ENCODE measurements at regions not wholly inside any gene's neighbourhood (a gene's known extent, or its start where the extent isn't known, plus 50 kb on each side); places are given as distances from the start of the nearest gene placed in this dataset.
A peak's percentile ranks its signal among the peaks of the same experiment; 100 is the strongest.

DNA sequence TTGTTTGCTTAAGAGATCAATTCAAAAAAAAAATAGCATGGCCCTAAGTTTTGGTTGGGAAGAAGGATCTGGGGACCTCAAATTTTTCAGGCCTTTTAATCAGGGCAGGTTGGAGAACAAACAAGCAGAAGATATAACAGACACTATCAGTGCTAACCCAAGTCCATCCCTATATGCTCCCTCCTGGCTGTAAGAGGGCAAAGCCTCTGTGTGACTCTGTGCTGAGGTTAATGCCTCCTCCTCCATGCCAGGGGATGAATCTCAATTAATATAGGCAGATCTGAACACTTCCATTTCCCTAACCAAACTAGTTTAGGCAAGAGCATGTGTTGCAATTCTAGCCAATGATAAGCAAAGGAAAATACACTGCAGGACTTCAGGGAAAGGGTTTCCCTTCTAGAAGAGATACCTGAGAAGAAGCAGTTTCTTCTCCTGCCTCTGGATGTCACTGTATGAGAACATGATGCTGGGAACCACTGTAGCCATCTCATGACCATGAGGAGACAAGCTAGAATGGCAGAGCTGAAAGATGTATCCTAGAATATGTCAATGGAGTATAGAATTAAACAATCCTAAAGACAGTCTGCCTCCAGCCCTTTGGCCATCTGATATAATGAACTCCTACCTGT is 76.0 kb downstream of the CHD9NB start:
- TF ChIP-seq EZH2phosphoT487 (IDR thresholded peaks at IDR 0.05; ENCODE audit: borderline replicate concordance, low read length) (no peak), EZH2 (IDR thresholded peaks at IDR 0.05; ENCODE audit: low read length, unreplicated experiment) (no peak)
- TF ChIP-seq, protein P1, sequence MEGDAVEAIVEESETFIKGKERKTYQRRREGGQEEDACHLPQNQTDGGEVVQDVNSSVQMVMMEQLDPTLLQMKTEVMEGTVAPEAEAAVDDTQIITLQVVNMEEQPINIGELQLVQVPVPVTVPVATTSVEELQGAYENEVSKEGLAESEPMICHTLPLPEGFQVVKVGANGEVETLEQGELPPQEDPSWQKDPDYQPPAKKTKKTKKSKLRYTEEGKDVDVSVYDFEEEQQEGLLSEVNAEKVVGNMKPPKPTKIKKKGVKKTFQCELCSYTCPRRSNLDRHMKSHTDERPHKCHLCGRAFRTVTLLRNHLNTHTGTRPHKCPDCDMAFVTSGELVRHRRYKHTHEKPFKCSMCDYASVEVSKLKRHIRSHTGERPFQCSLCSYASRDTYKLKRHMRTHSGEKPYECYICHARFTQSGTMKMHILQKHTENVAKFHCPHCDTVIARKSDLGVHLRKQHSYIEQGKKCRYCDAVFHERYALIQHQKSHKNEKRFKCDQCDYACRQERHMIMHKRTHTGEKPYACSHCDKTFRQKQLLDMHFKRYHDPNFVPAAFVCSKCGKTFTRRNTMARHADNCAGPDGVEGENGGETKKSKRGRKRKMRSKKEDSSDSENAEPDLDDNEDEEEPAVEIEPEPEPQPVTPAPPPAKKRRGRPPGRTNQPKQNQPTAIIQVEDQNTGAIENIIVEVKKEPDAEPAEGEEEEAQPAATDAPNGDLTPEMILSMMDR (conservative IDR thresholded peaks at IDR 0.05; ENCODE audit: low read depth, low read length): peak; percentile 44
- intact Hi-C loops (cut with micrococcal nuclease): loop anchor here (2.0 kb wide), 1 partner anchor 46 kb away; no protein-coding TSS in a partner anchor
- Histone ChIP-seq H3K36me3 (ENCODE audit: low read depth, low read length) (no peaks in the 10 kb centered on the region), H3K79me2 (ENCODE audit: low read length) (no peaks in the 10 kb centered on the region), H3K9me2 (replicated peaks; ENCODE audit: low read length) (no peaks in the 10 kb centered on the region), H3K27me3 (ENCODE audit: low read length) (peaks cover 5% of the 10 kb centered on the region; the same call in 1 of the 2 replicates), H4K20me1 (ENCODE audit: low read length) (no peaks in the 10 kb centered on the region), H3K4me1 (ENCODE audit: insufficient read depth, low read length) (no peaks in the 10 kb centered on the region), H3F3A (ENCODE audit: low read length, unreplicated experiment) (no peaks in the 10 kb centered on the region), H3K4me3 (ENCODE audit: low read length) (no peak overlapping the region), H2AFZ (ENCODE audit: low read length) (no peak overlapping the region), H3K27ac (ENCODE audit: low read length) (no peak overlapping the region), H3K9me3 (ENCODE audit: low read length) (no peaks in the 10 kb centered on the region), H3K9ac (ENCODE audit: low read length) (no peak overlapping the region), H3K4me2 (ENCODE audit: low read length) (no peak overlapping the region)
- BruUV-seq (replicated peaks): no TSS peak
- peak; percentile 38 for DNase-seq
- peak; percentile 40; the same call in 1 of the 2 replicates for ATAC-seq
- POLR2A ChIA-PET (ENCODE audit: unreplicated experiment): no interaction called here
- CTCF ChIA-PET: interaction anchor here (0.6 kb wide), 1 partner anchor 127 kb away, joined by 4 read pairs; no protein-coding TSS in a partner anchor

DNA sequence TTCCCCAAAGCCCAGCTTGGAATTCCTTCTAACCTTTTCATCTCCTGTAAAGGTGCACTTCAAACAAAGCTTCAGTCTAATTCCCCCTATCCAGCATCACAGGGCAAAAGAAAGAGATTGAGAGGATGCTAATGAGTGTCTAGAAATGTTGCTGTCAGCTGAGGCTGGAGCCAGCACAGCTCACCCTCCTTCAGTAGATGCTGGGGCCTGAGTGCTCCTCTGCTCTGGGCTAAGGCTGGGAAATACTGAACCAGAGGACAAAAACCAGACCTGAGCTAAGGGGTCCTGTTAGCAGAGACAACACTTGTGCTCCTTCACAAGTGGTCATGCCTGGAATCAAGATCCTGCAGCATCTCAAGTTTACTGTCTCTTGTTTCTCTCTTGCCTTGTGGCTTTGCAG is 85.0 kb downstream of the CHD9NB start:
- ATAC-seq: no peak
- CTCF ChIA-PET: interaction anchor here (0.5 kb wide), 1 partner anchor 54 kb away, joined by 3 read pairs; no protein-coding TSS in a partner anchor

DNA sequence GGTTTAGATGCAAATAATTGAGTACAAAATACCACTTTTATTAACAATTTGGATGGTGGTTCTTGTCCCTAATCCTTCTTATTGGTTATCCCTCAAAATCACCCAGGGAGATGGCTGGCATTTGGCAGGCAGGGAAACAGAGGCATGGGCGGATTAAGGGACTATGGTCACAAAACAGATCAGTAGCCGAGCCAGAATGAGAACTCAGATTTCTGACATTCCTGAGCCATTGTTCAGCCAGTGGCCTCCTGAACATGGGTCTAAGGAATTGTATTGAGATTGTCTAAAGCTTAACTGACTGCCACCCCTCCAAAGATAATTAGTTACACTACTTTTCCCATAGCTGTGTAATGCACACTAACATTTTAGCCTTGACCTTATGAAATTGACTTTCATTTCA is 88.4 kb downstream of the CHD9NB start:
- TF ChIP-seq EZH2 (IDR thresholded peaks at IDR 0.05; ENCODE audit: low read length, unreplicated experiment): no peak
- no peak for TF ChIP-seq EZH2phosphoT487 (IDR thresholded peaks at IDR 0.05; ENCODE audit: borderline replicate concordance, low read length)
- TF ChIP-seq, protein P1 (conservative IDR thresholded peaks at IDR 0.05; ENCODE audit: low read depth, low read length): no peak
- Histone ChIP-seq H3K36me3 (ENCODE audit: low read depth, low read length) (no peaks in the 10 kb centered on the region), H3K4me2 (ENCODE audit: low read length) (no peak overlapping the region), H2AFZ (ENCODE audit: low read length) (no peak overlapping the region), H3K9me2 (replicated peaks; ENCODE audit: low read length) (no peaks in the 10 kb centered on the region), H3K79me2 (ENCODE audit: low read length) (no peaks in the 10 kb centered on the region), H4K20me1 (ENCODE audit: low read length) (no peaks in the 10 kb centered on the region), H3K4me1 (ENCODE audit: insufficient read depth, low read length) (no peaks in the 10 kb centered on the region), H3K9ac (ENCODE audit: low read length) (no peak overlapping the region), H3K27ac (ENCODE audit: low read length) (no peak overlapping the region), H3F3A (ENCODE audit: low read length, unreplicated experiment) (no peaks in the 10 kb centered on the region), H3K9me3 (ENCODE audit: low read length) (no peaks in the 10 kb centered on the region), H3K27me3 (ENCODE audit: low read length) (no peaks in the 10 kb centered on the region), H3K4me3 (ENCODE audit: low read length) (no peak overlapping the region)
- DNase-seq: peak; percentile 1
- ChIA-PET CTCF (no interaction called here), POLR2A (ENCODE audit: unreplicated experiment) (no interaction called here)
- no peak for ATAC-seq
- intact Hi-C loops (cut with micrococcal nuclease): no loop called here
- no TSS peak for BruUV-seq (replicated peaks)

More for the DNA sequence above, 85.0 kb downstream of the CHD9NB start:
- Histone ChIP-seq H3K9me2 (replicated peaks; ENCODE audit: low read length) (no peaks in the 10 kb centered on the region), H3K4me3 (ENCODE audit: low read length) (no peak overlapping the region), H3K9ac (ENCODE audit: low read length) (no peak overlapping the region), H3K4me2 (ENCODE audit: low read length) (no peak overlapping the region), H3F3A (ENCODE audit: low read length, unreplicated experiment) (no peaks in the 10 kb centered on the region), H3K79me2 (ENCODE audit: low read length) (no peaks in the 10 kb centered on the region), H3K27me3 (ENCODE audit: low read length) (no peaks in the 10 kb centered on the region), H4K20me1 (ENCODE audit: low read length) (no peaks in the 10 kb centered on the region), H3K36me3 (ENCODE audit: low read depth, low read length) (no peaks in the 10 kb centered on the region), H3K9me3 (ENCODE audit: low read length) (no peaks in the 10 kb centered on the region), H3K27ac (ENCODE audit: low read length) (no peak overlapping the region), H3K4me1 (ENCODE audit: insufficient read depth, low read length) (no peaks in the 10 kb centered on the region), H2AFZ (ENCODE audit: low read length) (no peak overlapping the region)
- TF ChIP-seq EZH2phosphoT487 (IDR thresholded peaks at IDR 0.05; ENCODE audit: borderline replicate concordance, low read length) (no peak), EZH2 (IDR thresholded peaks at IDR 0.05; ENCODE audit: low read length, unreplicated experiment) (no peak)
- TF ChIP-seq, protein P1 (conservative IDR thresholded peaks at IDR 0.05; ENCODE audit: low read depth, low read length): no peak
- BruUV-seq (replicated peaks): no TSS peak
- POLR2A ChIA-PET (ENCODE audit: unreplicated experiment): no interaction called here
- no peak for DNase-seq
- intact Hi-C loops (cut with micrococcal nuclease): no loop called here

Measured in PC-3 (cell line).